A549 (cell line): ENCODE measurements at regions not wholly inside any gene's neighbourhood (a gene's known extent, or its start where the extent isn't known, plus 50 kb on each side); places are given as distances from the start of the nearest gene placed in this dataset.

Experiments used
- ATAC-seq, 2 experiments: fragments of 200-7000 bp in 1 of 2; fragments of >200 bp in 1 of 2; cut with Nextera tagmentation in 1 of 2; cut with Tn5 transposase in 1 of 2; 3 replicates each; pipeline versions ENCODE4 v1.8.0 to v1.9.1; 2018 to 2020; ENCODE audit warnings: mild to moderate bottlenecking in 1 of 2, moderate library complexity in 1 of 2
- CTCF ChIA-PET: fragments of 300-600 bp; sonication (Branson Sonifier 250); formaldehyde crosslinking; extraction: SDS; loops from one replicate; lab custom pipeline; 2021; ENCODE audit warnings: antibody characterized with exemption, inconsistent platforms; lab: Yijun Ruan, JAX
- POLR2A ChIA-PET: fragments of 350-600 bp; formaldehyde crosslinking; extraction: SDS; loops from one replicate; lab custom pipeline; 2021; ENCODE audit warnings: antibody characterized with exemption, inconsistent platforms; lab: Yijun Ruan, JAX
- DNase-seq, 2 experiments: peaks; one replicate each; pipeline versions ENCODE4 v3.0.0 to v3.0.0-alpha.2; 2011 to 2016; ENCODE audit warnings: low read depth in 1 of 2, low spot score in 1 of 2
- FAIRE-seq: peaks from 2 replicates; lab custom pipeline; 2011; peaks lifted over from hg19 to GRCh38; lab: Jason Lieb, UNC
- H3K27ac ChIP-seq, 2 experiments: fragments of >200 bp; sonication (Bioruptor Twin); formaldehyde crosslinking; 3 replicates each; pipeline ENCODE4 v1.5.1; 2016 to 2017
- H3K4me1 ChIP-seq: fragments of >200 bp; sonication (Bioruptor Twin); formaldehyde crosslinking; 3 replicates; pipeline ENCODE4 v1.6.1; 2016
- H3K4me2 ChIP-seq: fragments of >200 bp; sonication (Bioruptor Twin); formaldehyde crosslinking; 3 replicates; pipeline ENCODE4 v1.6.1; 2016
- H3K4me3 ChIP-seq: fragments of >200 bp; sonication (Bioruptor Twin); formaldehyde crosslinking; 3 replicates; pipeline ENCODE4 v1.5.1; 2016
- H3K9me3 ChIP-seq: fragments of >200 bp; sonication (Bioruptor Twin); formaldehyde crosslinking; 3 replicates; pipeline ENCODE4 v1.6.1; 2016
- ATOH8 ChIP-seq: fragments of 250-450 bp; sonication (Bioruptor Pico); IDR thresholded peaks from 2 replicates; pipeline ENCODE4 v1.5.0; 2020; ENCODE audit warnings: low read depth, mild to moderate bottlenecking, moderate library complexity
- BCL3 ChIP-seq: fragments of >200 bp; sonication (Bioruptor Twin); formaldehyde crosslinking; IDR thresholded peaks from 3 replicates; pipeline ENCODE4 v1.6.1; 2016
- BHLHE40 ChIP-seq: IDR thresholded peaks from 2 replicates; pipeline ENCODE4 v1.6.1; 2012; ENCODE audit warnings: low read depth, low read length, inconsistent platforms
- CHD2 ChIP-seq: fragments of 150-350 bp; IDR thresholded peaks from 2 replicates; pipeline ENCODE4 v1.6.1; 2014; ENCODE audit warnings: low read length; ENCODE audit not compliant: partially characterized antibody
- CTCF ChIP-seq: fragments of >200 bp; sonication (Bioruptor Twin); formaldehyde crosslinking; IDR thresholded peaks from 3 replicates; pipeline ENCODE4 v1.5.1; 2016
- FOSL2 ChIP-seq, 2 experiments: fragments of 450-650 bp in 1 of 2; fragments of >200 bp in 1 of 2; sonication (Bioruptor Twin) in 1 of 2; formaldehyde crosslinking; IDR thresholded peaks; 2 replicates each; pipeline versions ENCODE4 v1.5.0 to v1.6.1; 2016 to 2020; ENCODE audit warnings: mild to moderate bottlenecking in 1 of 2, moderate library complexity in 1 of 2
- GATA3 ChIP-seq: IDR thresholded peaks from 2 replicates; pipeline ENCODE4 v1.6.1; 2012; ENCODE audit warnings: borderline replicate concordance
- HDAC2 ChIP-seq: fragments of 200-600 bp; sonication (generic); IDR thresholded peaks from 2 replicates; pipeline ENCODE4 v1.6.1; 2016
- HOXB13 ChIP-seq: fragments of 250-450 bp; sonication (Bioruptor Pico); IDR thresholded peaks from 2 replicates; pipeline ENCODE4 v1.5.0; 2020; ENCODE audit warnings: low read depth, mild to moderate bottlenecking, moderate library complexity
- KDM1A ChIP-seq: fragments of 200-600 bp; sonication (generic); IDR thresholded peaks from 2 replicates; pipeline ENCODE4 v1.6.1; 2016; ENCODE audit warnings: low read depth, mild to moderate bottlenecking
- MAX ChIP-seq: IDR thresholded peaks from 2 replicates; pipeline ENCODE4 v1.6.1; 2012
- MAZ ChIP-seq: fragments of 150-350 bp; IDR thresholded peaks from 2 replicates; pipeline ENCODE4 v1.6.1; 2014; ENCODE audit warnings: antibody characterized with exemption, low read depth, low read length, borderline replicate concordance
- MYC ChIP-seq: IDR thresholded peaks from 2 replicates; pipeline ENCODE4 v1.6.1; 2012; ENCODE audit warnings: mild to moderate bottlenecking, inconsistent platforms, low read length, improper control_type of control experiment, borderline replicate concordance
- NR3C1 ChIP-seq: fragments of >200 bp; sonication (Bioruptor Twin); formaldehyde crosslinking; IDR thresholded peaks from 3 replicates; pipeline ENCODE4 v1.6.1; 2017
- POLR2AphosphoS2 ChIP-seq: conservative IDR thresholded peaks from 2 replicates; pipeline ENCODE4 v1.6.1; 2012; ENCODE audit warnings: low read length, improper control_type of control experiment, inconsistent platforms
- RAD21 ChIP-seq, 2 experiments: fragments of >200 bp in 1 of 2; sonication (Bioruptor Twin) in 1 of 2; formaldehyde crosslinking in 1 of 2; IDR thresholded peaks in 1 of 2; conservative IDR thresholded peaks in 1 of 2; 2 replicates in 1 of 2; 3 replicates in 1 of 2; pipeline ENCODE4 v1.6.1; 2012 to 2018; ENCODE audit warnings: inconsistent platforms in 1 of 2
- RCOR1 ChIP-seq: fragments of 150-350 bp; IDR thresholded peaks from 2 replicates; pipeline ENCODE4 v1.6.1; 2014; ENCODE audit warnings: antibody characterized with exemption, low read length, low read depth
- RNF2 ChIP-seq: fragments of 200-600 bp; sonication (generic); IDR thresholded peaks from 2 replicates; pipeline ENCODE4 v1.6.1; 2016; ENCODE audit warnings: low read depth, mild to moderate bottlenecking, antibody characterized with exemption, moderate library complexity, borderline replicate concordance
- SMC3 ChIP-seq: fragments of >200 bp; sonication (Bioruptor Twin); formaldehyde crosslinking; IDR thresholded peaks from 3 replicates; pipeline ENCODE4 v1.6.1; 2018; ENCODE audit warnings: inconsistent platforms
- TFCP2L1 ChIP-seq: fragments of 250-450 bp; sonication (Bioruptor Pico); IDR thresholded peaks from 2 replicates; pipeline ENCODE4 v1.5.0; 2021; ENCODE audit warnings: mild to moderate bottlenecking
- TP53 ChIP-seq: fragments of 250-450 bp; sonication (Bioruptor Pico); IDR thresholded peaks from 2 replicates; pipeline ENCODE4 v1.5.0; 2021; ENCODE audit warnings: mild to moderate bottlenecking, moderate library complexity
- WGBS: methylation state at CpG from one replicate; pipeline ENCODE4 v1.1.6; 2017; ENCODE audit errors: missing lambda C conversion rate; 5-methylcytosine and 5-hydroxymethylcytosine counted together
- TF ChIP-seq, protein P1 (sequence below): fragments of 250-450 bp; sonication (Bioruptor Pico); IDR thresholded peaks from 2 replicates; pipeline ENCODE4 v1.5.0; 2021; ENCODE audit warnings: mild to moderate bottlenecking, moderate library complexity, borderline replicate concordance

- ChIA-PET POLR2A (no interaction called here), CTCF (no interaction called here)
- WGBS, result 74% methylated on average over 9 of the region's 9 CpGs
- Histone ChIP-seq H3K9me3 (0 out of 3 replicates have a peak, but pooled peaks cover 8% of the 10 kb centered on the region), H3K27ac (no peak overlapping the region), H3K4me3 (no peak overlapping the region), H3K4me2 (no peak overlapping the region), H3K4me1 (no peaks in the 10 kb centered on the region)
- TF ChIP-seq POLR2AphosphoS2 (no peak), SMC3 (no peak)
- DNase-seq (no peak), ATAC-seq (no peak), FAIRE-seq (no peak)
These were observed 105.3 kb downstream of the FOXF2 start for GRCh38 chr6:1494671-1495070.

DNA sequence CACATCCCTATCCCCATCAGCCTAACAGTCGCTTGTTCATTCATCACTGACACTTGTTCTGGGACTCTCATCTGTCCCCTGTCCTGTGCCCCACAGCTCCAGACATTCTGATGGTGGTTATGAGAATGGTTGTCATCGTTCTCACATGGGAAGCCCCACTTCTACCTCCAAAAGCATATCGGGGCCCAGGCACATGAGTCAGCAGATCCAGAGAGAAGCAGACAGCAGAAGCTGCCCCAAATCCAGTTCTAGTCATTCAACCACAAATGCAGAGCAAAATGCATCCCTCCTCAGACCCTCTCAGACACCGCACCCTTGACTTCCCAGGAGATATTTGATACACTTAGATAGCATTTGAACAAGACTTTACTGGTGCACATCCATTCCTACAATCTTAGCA is 106.0 kb downstream of the FOXF2 start:
- Histone ChIP-seq H3K27ac (no peak overlapping the region), H3K4me2 (no peak overlapping the region), H3K4me1 (no peaks in the 10 kb centered on the region), H3K9me3 (0 out of 3 replicates have a peak, but pooled peaks cover 8% of the 10 kb centered on the region), H3K4me3 (no peak overlapping the region)
- 71% methylated on average over 4 of the region's 4 CpGs for WGBS
- FAIRE-seq, result no peak
- TF ChIP-seq MAZ, result no peak
- no peak for TF ChIP-seq MAX
- no peak for TF ChIP-seq RNF2
- TF ChIP-seq CHD2, result no peak
- no peak for TF ChIP-seq RAD21 (conservative IDR thresholded peaks at IDR 0.05 in 1 of 2, IDR thresholded peaks at IDR 0.05 in 1 of 2)
- TF ChIP-seq TP53 (CRISPR knock-in tag), result no peak
- TF ChIP-seq, protein P1, sequence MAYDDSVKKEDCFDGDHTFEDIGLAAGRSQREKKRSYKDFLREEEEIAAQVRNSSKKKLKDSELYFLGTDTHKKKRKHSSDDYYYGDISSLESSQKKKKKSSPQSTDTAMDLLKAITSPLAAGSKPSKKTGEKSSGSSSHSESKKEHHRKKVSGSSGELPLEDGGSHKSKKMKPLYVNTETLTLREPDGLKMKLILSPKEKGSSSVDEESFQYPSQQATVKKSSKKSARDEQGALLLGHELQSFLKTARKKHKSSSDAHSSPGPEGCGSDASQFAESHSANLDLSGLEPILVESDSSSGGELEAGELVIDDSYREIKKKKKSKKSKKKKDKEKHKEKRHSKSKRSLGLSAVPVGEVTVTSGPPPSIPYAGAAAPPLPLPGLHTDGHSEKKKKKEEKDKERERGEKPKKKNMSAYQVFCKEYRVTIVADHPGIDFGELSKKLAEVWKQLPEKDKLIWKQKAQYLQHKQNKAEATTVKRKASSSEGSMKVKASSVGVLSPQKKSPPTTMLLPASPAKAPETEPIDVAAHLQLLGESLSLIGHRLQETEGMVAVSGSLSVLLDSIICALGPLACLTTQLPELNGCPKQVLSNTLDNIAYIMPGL (CRISPR knock-in tag), result no peak
- no peak for TF ChIP-seq MYC
- no peak for TF ChIP-seq TFCP2L1 (CRISPR knock-in tag)
- no peak for TF ChIP-seq FOSL2 (IDR thresholded peaks at IDR 0.05)
- no peak for TF ChIP-seq FOSL2 (CRISPR knock-in tag; IDR thresholded peaks at IDR 0.05)
- TF ChIP-seq BHLHE40, result no peak
- TF ChIP-seq HDAC2, result no peak
- TF ChIP-seq KDM1A, result no peak
- no peak for TF ChIP-seq GATA3
- no peak for TF ChIP-seq NR3C1
- no peak for TF ChIP-seq HOXB13 (CRISPR knock-in tag)
- TF ChIP-seq BCL3, result no peak
- no peak for TF ChIP-seq RCOR1
- no peak for TF ChIP-seq CTCF
- TF ChIP-seq ATOH8 (CRISPR knock-in tag), result no peak
- CTCF ChIA-PET, result no interaction called here
- DNase-seq, result no peak
- ATAC-seq, result no peak
- POLR2A ChIA-PET, result no interaction called here
